ENCODE measurements at regions not wholly inside any gene's neighbourhood (a gene's known extent, or its start where the extent isn't known, plus 50 kb on each side); places are given as distances from the start of the nearest gene placed in this dataset.
"Not testable (repeated sequence)": the region's sequence is repeated elsewhere in the genome, so short reads cannot be mapped to it uniquely, and the experiment has no call there.

DNA sequence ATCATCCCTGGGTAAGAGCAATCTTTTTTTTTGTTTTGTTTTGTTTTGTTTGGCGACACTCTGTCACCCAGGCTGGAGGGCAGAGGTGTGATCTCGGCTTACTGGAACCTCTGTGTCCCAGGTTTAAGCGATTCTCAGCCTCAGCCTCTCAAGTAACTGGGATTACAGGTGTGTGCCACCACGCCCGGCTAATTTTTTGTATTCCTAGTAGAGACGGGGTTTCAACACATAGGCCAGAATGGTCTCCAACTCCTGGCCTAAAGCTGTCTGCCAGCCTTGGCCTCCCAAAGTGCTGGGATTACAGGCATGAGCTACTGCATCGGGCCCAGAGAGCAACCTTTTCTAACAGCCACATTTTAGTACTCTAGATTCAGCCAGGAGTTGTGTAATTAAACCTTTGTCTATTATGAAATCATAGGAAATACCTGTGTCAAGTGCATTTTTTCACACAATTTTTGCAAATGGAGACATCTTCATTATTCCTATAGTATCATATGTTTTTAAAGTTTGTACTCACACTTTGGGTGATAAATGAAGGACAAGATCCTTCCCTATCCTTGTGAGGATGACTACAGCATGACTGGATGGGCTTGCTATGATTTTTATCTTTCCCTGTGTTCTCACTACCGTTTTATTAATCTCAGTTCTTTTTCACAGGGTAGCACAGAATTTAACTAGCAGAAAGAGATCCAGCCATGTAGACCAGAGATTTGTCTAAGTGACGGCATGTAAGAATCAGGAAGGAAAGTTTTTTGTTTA lies 82.6 kb downstream of the OR2B2 start:
- H3K9me3 ChIP-seq (ENCODE audit: low read length) = no peaks in the 10 kb centered on the region
- peaks cover 40% of the 10 kb centered on the region for H3K4me1 ChIP-seq (ENCODE audit: insufficient read depth, low read length)
- intact Hi-C loops (cut with micrococcal nuclease; ENCODE audit: unreplicated experiment) (loop anchor here (2.0 to 10.0 kb wide), 2 partner anchors 19 to 1635 kb away; a partner anchor contains a TSS), in situ Hi-C loops (cut with HindIII; ENCODE audit: extremely low pct_ligation_motif_present, low pct_unique_long_range_greater_than_20kb) (loop anchor here (10.0 kb wide), 1 partner anchor 1625 kb away; a partner anchor contains a TSS)
- no TSS peak for BruUV-seq (replicated peaks)
- H3K4me3 ChIP-seq (replicated peaks in 1 of 3; ENCODE audit: insufficient read depth in 1 of 3, low read depth in 2 of 3, low read length in 3 of 3) = peak overlapping the region; percentile 63 to 78 (median 67); a peak in 5 of 6 replicates
- no peak overlapping the region for H2AFZ ChIP-seq (ENCODE audit: low read length)
- WGBS (ENCODE audit: low lambda C conversion rate) = 70% methylated on average over 9 of the region's 9 CpGs
- TF ChIP-seq, protein P1, sequence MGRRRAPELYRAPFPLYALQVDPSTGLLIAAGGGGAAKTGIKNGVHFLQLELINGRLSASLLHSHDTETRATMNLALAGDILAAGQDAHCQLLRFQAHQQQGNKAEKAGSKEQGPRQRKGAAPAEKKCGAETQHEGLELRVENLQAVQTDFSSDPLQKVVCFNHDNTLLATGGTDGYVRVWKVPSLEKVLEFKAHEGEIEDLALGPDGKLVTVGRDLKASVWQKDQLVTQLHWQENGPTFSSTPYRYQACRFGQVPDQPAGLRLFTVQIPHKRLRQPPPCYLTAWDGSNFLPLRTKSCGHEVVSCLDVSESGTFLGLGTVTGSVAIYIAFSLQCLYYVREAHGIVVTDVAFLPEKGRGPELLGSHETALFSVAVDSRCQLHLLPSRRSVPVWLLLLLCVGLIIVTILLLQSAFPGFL (CRISPR knock-in tag; IDR thresholded peaks at IDR 0.05) = 0 out of 2 replicates have a peak, but pooled peaks have one; percentile 38
- TF ChIP-seq SSRP1 (CRISPR knock-in tag; IDR thresholded peaks at IDR 0.05) = 0 out of 2 replicates have a peak, but pooled peaks have one; percentile 41
- TF ChIP-seq SMAD3 (CRISPR knock-in tag; IDR thresholded peaks at IDR 0.05) = 0 out of 2 replicates have a peak, but pooled peaks have one; percentile 20
- TF ChIP-seq GATAD2A (CRISPR knock-in tag; IDR thresholded peaks at IDR 0.05) = no peak
- TF ChIP-seq ZNF460 (CRISPR knock-in tag; IDR thresholded peaks at IDR 0.05; ENCODE audit: borderline replicate concordance) = peak; percentile 74; the same call in 1 of the 2 replicates
- TF ChIP-seq CEBPG (CRISPR knock-in tag; IDR thresholded peaks at IDR 0.05) = peak; percentile 44; the same call in 1 of the 2 replicates
- TF ChIP-seq KAT7 (CRISPR knock-in tag; IDR thresholded peaks at IDR 0.05; ENCODE audit: borderline replicate concordance) = peak; percentile 44; the same call in 1 of the 2 replicates
- TF ChIP-seq CEBPB (IDR thresholded peaks at IDR 0.05; ENCODE audit: borderline replicate concordance, low read depth, low read length) = peak; percentile 81
- TF ChIP-seq SRSF9 (IDR thresholded peaks at IDR 0.05; ENCODE audit: borderline replicate concordance, insufficient read depth, low read depth, low read length, poor library complexity, severe bottlenecking) = no peak
- 0 out of 2 replicates have a peak, but pooled peaks have one; percentile 7 for TF ChIP-seq ELF3 (CRISPR knock-in tag; IDR thresholded peaks at IDR 0.05)
- TF ChIP-seq SIN3A (IDR thresholded peaks at IDR 0.05; ENCODE audit: borderline replicate concordance, low read depth, low read length) = 0 out of 2 replicates have a peak, but pooled peaks have one; percentile 23
- FAIRE-seq (no peak), DNase-seq (ENCODE audit: low spot score) (peak; percentile 32), ATAC-seq (no peak)
- H3K27me3 ChIP-seq (ENCODE audit: control insufficient read depth in 1 of 2, insufficient read depth in 2 of 2, low read length in 2 of 2) = no peaks in the 10 kb centered on the region; a peak in 1 of 5 replicates
- H3K4me2 ChIP-seq (ENCODE audit: low read depth, low read length) = peak overlapping the region; percentile 91
- no peaks in the 10 kb centered on the region for H4K20me1 ChIP-seq (ENCODE audit: insufficient read depth, low read length)
- ChIA-PET POLR2A (interaction anchor here (2.3 to 4.9 kb wide), 3 partner anchors 8 to 65 kb away, joined by 15 to 56 read pairs (median 55); a partner anchor contains a TSS), CTCF (ENCODE audit: low intra/inter-chr PET ratio, low total read pairs) (no interaction called here)
- peak overlapping the region; percentile 83 for H3K27ac ChIP-seq (ENCODE audit: extremely low read length, insufficient read depth, low read length)
- no peaks in the 10 kb centered on the region for H3K36me3 ChIP-seq (replicated peaks in 1 of 2; ENCODE audit: control insufficient read depth in 1 of 2, insufficient read depth in 2 of 2, low read length in 2 of 2)
- H3K79me2 ChIP-seq (ENCODE audit: insufficient read depth, low read length) = peaks cover 6% of the 10 kb centered on the region
- H3K9ac ChIP-seq (ENCODE audit: insufficient read depth, low read depth, low read length) = peak overlapping the region; percentile 78

DNA sequence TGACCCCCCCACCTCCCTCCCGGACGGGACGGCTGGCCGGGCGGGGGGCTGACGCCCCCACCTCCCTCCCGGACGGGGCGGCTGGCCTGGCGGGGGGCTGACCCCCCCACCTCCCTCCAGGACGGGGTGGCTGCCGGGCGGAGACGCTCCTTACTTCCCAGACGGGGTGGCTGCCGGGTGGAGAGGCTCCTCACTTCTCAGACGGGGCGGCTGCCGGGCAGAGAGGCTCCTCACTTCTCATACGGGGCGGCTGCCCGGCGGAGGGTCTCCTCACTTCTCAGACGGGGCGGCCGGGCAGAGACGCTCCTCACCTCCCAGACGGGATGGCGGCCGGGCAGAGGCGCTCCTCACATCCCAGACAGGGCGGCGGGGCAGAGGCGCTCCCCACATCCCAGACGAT lies 84.7 kb downstream of the OR2B2 start:
- H3K36me3 ChIP-seq (replicated peaks in 1 of 2; ENCODE audit: control insufficient read depth in 1 of 2, insufficient read depth in 2 of 2, low read length in 2 of 2); POLR2A ChIA-PET; intact Hi-C loops (cut with micrococcal nuclease; ENCODE audit: unreplicated experiment); DNase-seq (ENCODE audit: low spot score); BruUV-seq (replicated peaks); CTCF ChIA-PET (ENCODE audit: low intra/inter-chr PET ratio, low total read pairs); H4K20me1 ChIP-seq (ENCODE audit: insufficient read depth, low read length); H3K27ac ChIP-seq (ENCODE audit: extremely low read length, insufficient read depth, low read length); ATAC-seq; H3K79me2 ChIP-seq (ENCODE audit: insufficient read depth, low read length); H3K9me3 ChIP-seq (ENCODE audit: low read length); H3K9ac ChIP-seq (ENCODE audit: insufficient read depth, low read depth, low read length); FAIRE-seq; in situ Hi-C loops (cut with HindIII; ENCODE audit: extremely low pct_ligation_motif_present, low pct_unique_long_range_greater_than_20kb); H3K4me2 ChIP-seq (ENCODE audit: low read depth, low read length); H3K4me3 ChIP-seq (replicated peaks in 1 of 3; ENCODE audit: insufficient read depth in 1 of 3, low read depth in 2 of 3, low read length in 3 of 3); H3K27me3 ChIP-seq (ENCODE audit: control insufficient read depth in 1 of 2, insufficient read depth in 2 of 2, low read length in 2 of 2); H2AFZ ChIP-seq (ENCODE audit: low read length): not testable (repeated sequence)
- 100% methylated on average over 12 of the region's 35 CpGs for WGBS (ENCODE audit: low lambda C conversion rate)
- H3K4me1 ChIP-seq (ENCODE audit: insufficient read depth, low read length) = peaks cover 43% of the 10 kb centered on the region

DNA sequence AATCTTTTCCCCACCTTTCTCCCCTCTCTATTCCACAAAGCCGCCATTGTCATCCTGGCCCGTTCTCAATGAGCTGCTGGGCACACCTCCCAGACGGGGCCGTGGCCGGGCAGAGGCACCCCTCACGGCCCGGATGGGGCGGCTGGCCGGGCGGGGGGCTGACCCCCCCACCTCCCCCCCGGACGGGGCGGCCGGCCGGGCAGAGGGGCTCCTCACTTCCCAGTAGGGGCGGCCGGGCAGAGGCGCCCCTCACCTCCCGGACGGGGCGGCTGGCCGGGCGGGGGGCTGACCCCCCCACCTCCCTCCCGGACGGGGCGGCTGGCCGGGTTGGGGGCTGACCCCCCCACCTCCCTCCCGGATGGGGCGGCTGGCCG lies 85.6 kb downstream of the OR2B2 start:
- ATAC-seq; H3K9me3 ChIP-seq (ENCODE audit: low read length); H3K4me2 ChIP-seq (ENCODE audit: low read depth, low read length); in situ Hi-C loops (cut with HindIII; ENCODE audit: extremely low pct_ligation_motif_present, low pct_unique_long_range_greater_than_20kb); H3K36me3 ChIP-seq (replicated peaks in 1 of 2; ENCODE audit: control insufficient read depth in 1 of 2, insufficient read depth in 2 of 2, low read length in 2 of 2); H3K27ac ChIP-seq (ENCODE audit: extremely low read length, insufficient read depth, low read length); POLR2A ChIA-PET; BruUV-seq (replicated peaks); H3K79me2 ChIP-seq (ENCODE audit: insufficient read depth, low read length); intact Hi-C loops (cut with micrococcal nuclease; ENCODE audit: unreplicated experiment); FAIRE-seq; H3K4me3 ChIP-seq (replicated peaks in 1 of 3; ENCODE audit: insufficient read depth in 1 of 3, low read depth in 2 of 3, low read length in 3 of 3); H4K20me1 ChIP-seq (ENCODE audit: insufficient read depth, low read length); CTCF ChIA-PET (ENCODE audit: low intra/inter-chr PET ratio, low total read pairs); H2AFZ ChIP-seq (ENCODE audit: low read length); H3K9ac ChIP-seq (ENCODE audit: insufficient read depth, low read depth, low read length); DNase-seq (ENCODE audit: low spot score); H3K27me3 ChIP-seq (ENCODE audit: control insufficient read depth in 1 of 2, insufficient read depth in 2 of 2, low read length in 2 of 2): not testable (repeated sequence)
- H3K4me1 ChIP-seq (ENCODE audit: insufficient read depth, low read length) = peaks cover 39% of the 10 kb centered on the region
- 86% methylated on average over 16 of the region's 30 CpGs for WGBS (ENCODE audit: low lambda C conversion rate)

All from HepG2 (cell line).